ENCODE measurements at regions not wholly inside any gene's neighbourhood (a gene's known extent, or its start where the extent isn't known, plus 50 kb on each side); places are given as distances from the start of the nearest gene placed in this dataset.

GRCh38 chr11:13062115-13062514 lies 53.0 kb downstream of the RASSF10 start:
- DNase-seq (ENCODE audit: low spot score) = no peak

GRCh38 chr11:13064593-13064992 lies 55.5 kb downstream of the RASSF10 start:
- DNase-seq (ENCODE audit: low spot score) = no peak

GRCh38 chr11:13065200-13065787 lies 56.2 kb downstream of the RASSF10 start:
- DNase-seq (ENCODE audit: low spot score) = no peak

GRCh38 chr11:13068211-13068610 lies 59.1 kb downstream of the RASSF10 start:
- no peak for DNase-seq (ENCODE audit: low spot score)

DNA sequence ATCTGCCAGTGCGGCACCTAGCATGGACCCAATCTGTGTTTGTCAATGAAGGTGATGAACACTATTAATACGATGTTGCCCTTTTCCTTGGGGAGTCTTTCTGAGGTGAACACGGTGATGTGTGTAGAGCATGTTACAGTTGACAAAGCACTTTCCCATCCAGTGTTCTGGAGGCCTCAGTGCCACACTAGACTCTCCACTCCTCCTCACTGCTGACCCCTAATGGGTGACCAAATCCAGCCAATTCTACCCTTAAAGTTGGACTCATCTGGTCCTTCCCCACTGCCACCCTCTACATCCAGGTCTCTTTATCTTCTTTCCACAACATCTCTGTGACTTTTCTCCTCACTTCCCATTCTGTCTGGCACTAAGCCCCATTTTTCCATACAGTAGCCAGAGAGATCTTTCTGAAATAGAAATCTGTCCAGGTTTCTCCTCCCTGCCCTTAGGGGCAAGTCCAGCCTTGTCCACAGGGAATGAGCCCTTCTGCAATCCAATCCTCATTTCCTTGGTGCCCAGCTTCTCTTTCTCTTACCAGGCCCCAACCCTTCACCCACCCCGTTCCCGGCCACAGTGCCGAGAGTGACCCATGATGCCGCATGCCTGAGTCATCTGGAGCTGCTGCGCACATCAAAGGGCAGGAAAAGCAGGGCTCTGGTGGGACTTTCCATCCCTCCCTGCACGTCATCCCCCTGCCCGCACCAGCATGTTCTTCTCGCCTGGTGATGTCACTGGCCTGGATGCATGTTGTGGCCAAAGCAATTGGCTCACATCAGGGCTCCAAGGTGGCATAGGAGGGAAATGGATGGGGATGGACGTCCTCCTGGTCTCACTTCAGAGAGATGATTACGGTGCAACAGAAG lies 64.2 kb downstream of the RASSF10 start:
- no peak for DNase-seq (ENCODE audit: low spot score)

DNA sequence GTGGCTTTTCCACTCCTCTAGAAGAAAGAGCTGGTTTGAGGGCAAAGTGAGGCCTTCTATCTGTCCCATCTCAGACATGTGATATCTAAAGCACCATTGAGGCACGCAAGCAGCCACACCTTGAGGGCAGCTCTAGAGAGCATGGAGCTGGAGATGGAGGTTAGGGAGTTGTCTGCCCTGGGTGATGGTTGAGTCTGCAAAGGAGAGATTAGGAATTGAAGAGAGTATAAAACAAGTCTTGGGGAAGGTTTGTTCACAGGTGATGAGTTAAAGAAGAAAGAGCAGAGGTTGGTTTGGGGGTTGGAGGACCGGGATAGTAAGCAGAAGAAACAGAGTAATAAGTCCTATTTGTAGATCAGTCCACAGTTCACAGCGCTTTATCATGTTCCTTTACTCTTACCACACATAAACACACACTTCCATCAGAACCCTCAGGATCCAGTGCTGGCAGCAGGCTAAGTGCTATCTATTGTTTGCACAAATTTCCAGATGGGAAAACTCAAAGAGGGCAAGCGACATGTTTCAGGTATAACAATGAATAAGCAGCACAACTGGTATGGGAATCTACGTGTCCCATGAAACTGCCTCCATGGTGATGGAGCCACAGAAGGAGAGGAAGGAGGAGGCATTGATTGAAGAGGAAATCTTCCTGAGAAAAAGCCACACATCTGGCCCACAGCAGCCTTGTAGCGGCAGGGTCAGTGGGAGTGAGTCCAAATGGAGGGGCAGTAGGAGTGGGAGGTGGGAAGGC lies 65.8 kb downstream of the RASSF10 start:
- no peak for DNase-seq (ENCODE audit: low spot score)

DNA sequence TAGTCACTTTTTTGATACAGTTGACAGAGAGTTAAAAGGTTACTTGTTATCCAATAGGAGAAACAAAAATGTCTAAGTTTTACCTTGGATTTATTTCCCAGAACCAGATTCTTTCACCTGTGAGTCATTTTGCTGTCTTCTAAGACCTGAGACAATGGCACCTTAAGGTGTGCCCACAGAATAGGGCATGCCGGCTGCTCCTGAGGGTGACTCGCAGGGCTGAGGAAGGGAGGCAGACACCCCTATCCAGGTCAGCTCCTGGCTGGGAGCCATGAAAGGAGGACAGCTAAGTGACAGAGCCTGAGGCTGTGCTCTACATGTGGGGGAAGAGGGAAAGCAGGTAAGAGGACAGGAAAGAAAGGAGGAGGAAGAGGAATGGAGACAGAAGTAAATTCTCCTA lies 67.8 kb downstream of the RASSF10 start:
- DNase-seq (ENCODE audit: low spot score) = no peak

DNA sequence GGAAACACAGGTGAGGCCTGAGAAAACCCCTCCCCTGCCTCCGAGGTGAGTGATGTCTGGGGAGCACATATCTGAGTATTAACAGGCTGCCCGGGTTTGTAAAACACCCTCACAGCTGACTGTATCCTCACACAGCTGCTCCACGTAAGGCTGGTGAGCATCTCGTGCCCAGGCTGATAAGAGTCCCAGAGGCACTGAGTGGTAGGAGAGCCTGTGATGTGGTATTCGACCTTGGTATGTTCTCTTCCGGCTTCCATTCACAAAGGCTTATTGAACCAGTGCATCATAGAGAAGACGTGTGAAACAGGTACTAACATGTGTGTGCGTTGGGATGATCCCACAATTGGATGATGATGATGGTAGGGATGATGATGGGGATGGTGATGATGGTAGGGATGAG lies 71.7 kb downstream of the RASSF10 start:
- DNase-seq (ENCODE audit: low spot score) = no peak

DNA sequence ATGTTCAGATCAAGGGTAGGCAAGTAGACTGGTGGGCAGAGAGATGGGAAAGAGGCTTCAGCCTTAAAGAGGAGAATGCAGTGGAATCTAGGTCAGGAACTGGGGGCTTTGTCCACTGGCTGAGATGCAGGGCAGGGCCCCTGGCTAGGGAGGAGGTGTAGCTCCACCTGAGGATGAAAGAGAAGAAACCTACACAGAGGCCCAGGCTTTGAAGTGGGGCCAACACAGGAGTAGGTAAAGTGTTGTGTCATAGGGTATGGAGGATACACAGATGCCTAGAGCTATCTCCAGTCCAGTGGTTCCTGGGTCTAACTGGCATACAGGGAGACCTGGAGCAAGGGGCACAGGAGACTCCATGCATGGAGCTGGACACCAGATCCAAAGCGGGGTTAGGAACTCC lies 73.5 kb downstream of the RASSF10 start:
- DNase-seq (ENCODE audit: low spot score) = no peak

DNA sequence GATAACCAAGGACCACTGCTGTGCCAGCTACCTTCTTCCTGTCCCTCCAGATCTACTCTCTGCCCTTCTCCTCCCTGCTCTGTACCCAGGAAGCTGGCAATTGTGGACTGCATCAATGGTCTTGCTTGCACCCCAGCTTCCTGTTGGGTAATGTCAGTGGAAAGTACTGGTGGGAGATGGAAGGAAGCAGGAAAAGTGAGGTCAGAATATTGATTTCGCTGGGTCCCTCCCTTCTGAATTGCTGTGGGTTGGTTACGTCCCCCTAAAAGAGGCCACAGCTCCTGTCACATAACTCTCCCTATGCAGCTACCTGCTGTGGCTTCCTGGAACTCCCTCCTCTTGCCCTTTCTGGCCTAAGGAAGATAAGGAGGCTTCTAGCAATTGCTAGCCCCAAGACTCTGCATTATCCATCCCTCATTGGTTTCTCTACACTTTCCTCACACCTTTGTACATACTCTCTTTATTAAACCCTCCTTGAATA lies 81.2 kb downstream of the RASSF10 start:
- DNase-seq (ENCODE audit: low spot score) = no peak

GRCh38 chr11:13091373-13091772 lies 82.3 kb downstream of the RASSF10 start:
- DNase-seq (ENCODE audit: low spot score) = no peak

GRCh38 chr11:13091804-13092203 lies 82.7 kb downstream of the RASSF10 start:
- no peak for DNase-seq (ENCODE audit: low spot score)

DNA sequence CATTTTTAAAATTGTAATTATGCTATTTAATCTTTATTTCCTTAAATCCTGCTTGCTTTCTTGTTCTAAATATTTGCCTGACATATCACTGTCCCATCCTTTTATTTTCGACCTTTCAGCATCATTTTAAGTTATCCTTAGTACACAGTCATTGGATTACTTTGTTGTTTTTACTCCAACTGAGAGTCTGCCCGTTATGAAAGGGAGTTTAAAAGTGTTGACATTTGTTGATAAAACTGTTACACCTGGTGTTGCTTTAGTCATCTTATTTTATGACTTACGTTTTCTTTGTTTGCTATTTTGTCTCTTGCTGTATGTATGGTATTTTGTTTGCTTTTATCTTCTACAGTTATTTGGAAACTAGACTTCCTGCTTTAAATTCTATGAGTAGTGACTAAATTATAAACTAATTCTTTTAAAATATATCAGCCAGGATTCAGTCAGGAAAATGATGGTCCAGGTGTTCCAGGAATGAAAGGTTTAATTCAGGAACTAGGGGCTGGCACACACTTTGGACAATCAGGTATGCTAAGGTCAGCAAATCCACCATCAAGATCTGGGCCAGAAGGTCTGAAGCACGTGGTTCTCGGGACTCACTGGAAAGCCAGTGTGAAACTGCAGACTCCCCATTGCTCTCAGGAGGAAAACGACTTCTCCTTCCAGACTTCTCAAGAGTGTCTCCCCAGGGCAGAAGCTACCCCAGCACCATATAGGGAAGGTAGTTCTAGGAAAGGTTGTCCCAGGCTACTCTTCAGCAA lies 86.0 kb downstream of the RASSF10 start:
- no peak for DNase-seq (ENCODE audit: low spot score)

- peak; percentile 85 for DNase-seq (ENCODE audit: low spot score)
Observed at GRCh38 chr11:13098063-13098462, 88.9 kb downstream of the RASSF10 start.

DNA sequence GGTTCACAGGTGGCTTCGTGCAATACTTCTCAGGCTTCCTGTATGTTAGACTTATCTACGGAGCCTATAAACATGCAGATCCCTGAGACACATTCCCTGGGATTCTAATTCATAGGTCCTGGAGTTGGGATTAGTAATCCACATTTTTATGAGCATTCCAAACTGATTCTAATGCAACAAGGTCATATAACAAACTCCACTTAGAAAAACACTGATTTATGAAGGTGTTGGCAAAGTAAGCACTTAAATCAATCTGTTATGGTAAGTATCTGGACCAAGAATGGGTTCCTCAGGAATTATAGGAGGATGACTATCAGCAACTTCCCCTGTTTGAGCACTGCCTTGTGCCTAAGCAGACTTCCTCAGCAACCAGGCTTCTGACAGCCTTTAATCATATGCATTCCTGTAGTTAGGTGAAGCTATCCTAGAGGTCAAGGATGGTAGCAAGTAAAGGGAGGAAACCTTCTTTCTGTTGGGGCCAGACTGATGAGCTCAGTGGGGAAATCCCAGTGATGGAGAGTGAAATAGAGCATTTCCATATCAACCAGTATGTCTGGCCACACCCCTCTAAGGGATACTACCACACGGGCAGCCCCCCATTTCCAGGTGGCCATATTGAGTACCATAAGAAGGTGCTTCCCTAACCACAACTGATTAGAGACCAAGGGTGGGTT lies 89.6 kb downstream of the RASSF10 start:
- DNase-seq (ENCODE audit: low spot score) = no peak

DNA sequence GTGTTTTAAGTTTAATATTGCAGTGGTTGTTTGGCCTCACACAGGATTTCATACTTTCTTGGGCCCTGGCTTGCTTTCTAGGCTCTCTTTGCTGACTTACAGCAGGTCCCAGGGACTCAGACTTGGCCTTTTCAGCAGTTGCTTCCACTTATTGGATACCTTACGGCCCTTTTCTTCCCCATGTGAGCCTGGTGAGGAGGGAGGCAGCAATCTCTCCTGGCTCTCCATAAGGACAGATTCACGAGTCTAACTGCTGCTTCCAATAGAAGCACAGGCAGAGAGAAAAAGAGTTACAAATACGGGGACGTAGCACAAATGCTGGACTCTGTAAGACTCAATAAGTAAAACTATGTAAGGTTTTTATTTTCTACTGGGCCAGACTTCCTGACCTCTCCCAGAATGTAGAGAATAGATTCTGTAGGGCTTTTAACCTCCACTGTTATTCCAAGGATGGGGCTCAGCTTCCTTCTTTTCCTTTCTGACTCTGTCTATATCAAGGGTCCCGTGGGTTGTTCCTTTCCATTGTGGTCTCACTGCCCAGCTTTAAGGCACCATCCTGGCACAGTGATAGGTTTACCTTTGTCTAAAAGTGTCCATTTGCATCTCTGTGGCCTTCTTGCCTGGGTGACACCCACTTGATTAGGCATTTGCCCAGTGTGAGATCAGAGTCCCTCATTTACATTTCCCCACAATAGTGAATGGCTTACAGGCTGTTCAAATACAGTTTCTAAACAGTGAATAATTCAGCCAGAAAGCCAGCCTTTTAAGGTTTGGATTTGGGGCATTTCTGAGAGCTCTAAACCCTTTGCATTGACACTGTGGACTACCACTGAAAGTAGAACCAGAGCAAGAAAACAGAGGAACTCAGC lies 92.8 kb downstream of the RASSF10 start:
- peak; percentile 21 for DNase-seq (ENCODE audit: low spot score)

- DNase-seq (ENCODE audit: low spot score) = no peak
Observed at GRCh38 chr11:13102513-13102840, 93.4 kb downstream of the RASSF10 start.

DNA sequence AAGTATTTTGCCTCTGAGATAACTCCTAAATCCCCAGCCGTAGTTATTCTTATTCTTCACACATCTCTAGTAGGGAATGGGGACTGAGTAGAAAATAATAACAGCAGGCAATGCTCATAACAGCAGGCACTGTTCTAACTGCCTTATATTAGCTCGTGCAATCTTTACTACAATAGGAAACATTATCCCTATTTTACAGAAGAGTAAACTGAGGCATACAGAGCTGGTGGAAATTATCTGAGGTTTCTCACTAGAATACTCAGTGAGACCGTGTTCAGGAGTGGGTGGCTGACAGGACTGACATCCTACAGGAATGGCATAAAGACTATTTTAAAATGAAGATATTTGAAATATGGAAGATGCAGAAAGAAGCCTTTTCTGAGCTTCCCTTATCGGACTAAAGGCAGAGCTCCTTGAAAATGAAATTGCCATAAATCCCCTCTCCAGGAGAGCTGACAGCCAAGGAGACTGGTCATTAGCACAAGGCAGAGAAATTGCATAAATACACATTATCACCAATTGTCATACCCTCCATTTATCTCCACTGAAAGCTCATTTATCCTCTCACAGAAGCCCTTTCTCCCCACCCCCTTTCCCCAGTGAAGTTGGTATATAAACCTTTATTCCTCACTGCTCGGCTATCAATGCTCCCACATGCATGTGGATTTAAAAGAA lies 93.9 kb downstream of the RASSF10 start:
- DNase-seq (ENCODE audit: low spot score) = no peak

- no peak for DNase-seq (ENCODE audit: low spot score)
Observed at GRCh38 chr11:13103962-13104554, 94.9 kb downstream of the RASSF10 start.
